ENCODE measurements at regions not wholly inside any gene's neighbourhood (a gene's known extent, or its start where the extent isn't known, plus 50 kb on each side); places are given as distances from the start of the nearest gene placed in this dataset.

GRCh38 chr1:83006271-83006670 lies 992.7 kb downstream of the TTLL7 start:
- H3K9ac ChIP-seq = no peak overlapping the region
- no peaks in the 10 kb centered on the region for H3K4me1 ChIP-seq
- H3K4me2 ChIP-seq (ENCODE audit: low read length) = no peak overlapping the region
- H3K9me3 ChIP-seq (ENCODE audit: control insufficient read depth, low read length) = no peaks in the 10 kb centered on the region
- H3K36me3 ChIP-seq (ENCODE audit: control insufficient read depth, insufficient read depth, low read length) = no peaks in the 10 kb centered on the region
- no peak overlapping the region for H3K4me3 ChIP-seq (ENCODE audit: low read depth, low read length)
- no peak overlapping the region for H3K27ac ChIP-seq
- H3K27me3 ChIP-seq (ENCODE audit: control insufficient read depth, insufficient read depth, low read length) = no peaks in the 10 kb centered on the region
- no peak for TF ChIP-seq CTCF (IDR thresholded peaks at IDR 0.05)
- no peak overlapping the region for H2AFZ ChIP-seq
- H3K79me2 ChIP-seq = no peaks in the 10 kb centered on the region

GRCh38 chr1:83000286-83000685 lies 998.6 kb downstream of the TTLL7 start:
- Histone ChIP-seq H3K79me2 (no peaks in the 10 kb centered on the region), H3K4me3 (ENCODE audit: low read depth, low read length) (no peak overlapping the region), H3K36me3 (ENCODE audit: control insufficient read depth, insufficient read depth, low read length) (no peaks in the 10 kb centered on the region), H3K9ac (no peak overlapping the region), H3K9me3 (ENCODE audit: control insufficient read depth, low read length) (no peaks in the 10 kb centered on the region), H2AFZ (no peak overlapping the region), H3K4me2 (ENCODE audit: low read length) (no peak overlapping the region), H3K27ac (no peak overlapping the region), H3K4me1 (no peaks in the 10 kb centered on the region), H3K27me3 (ENCODE audit: control insufficient read depth, insufficient read depth, low read length) (no peaks in the 10 kb centered on the region)
- no peak for TF ChIP-seq CTCF (IDR thresholded peaks at IDR 0.05)

GRCh38 chr1:82995951-82996350 lies 1003.0 kb downstream of the TTLL7 start:
- Histone ChIP-seq H3K9me3 (ENCODE audit: control insufficient read depth, low read length) (no peaks in the 10 kb centered on the region), H2AFZ (no peak overlapping the region), H3K27me3 (ENCODE audit: control insufficient read depth, insufficient read depth, low read length) (no peaks in the 10 kb centered on the region), H3K4me3 (ENCODE audit: low read depth, low read length) (no peak overlapping the region), H3K27ac (no peak overlapping the region), H3K9ac (no peak overlapping the region), H3K36me3 (ENCODE audit: control insufficient read depth, insufficient read depth, low read length) (no peaks in the 10 kb centered on the region), H3K4me1 (no peaks in the 10 kb centered on the region), H3K4me2 (ENCODE audit: low read length) (no peak overlapping the region), H3K79me2 (no peaks in the 10 kb centered on the region)
- TF ChIP-seq CTCF (IDR thresholded peaks at IDR 0.05) = no peak

GRCh38 chr1:82994616-82995263 lies 1004.2 kb downstream of the TTLL7 start:
- H3K79me2 ChIP-seq = no peaks in the 10 kb centered on the region
- no peak overlapping the region for H3K4me2 ChIP-seq (ENCODE audit: low read length)
- no peak overlapping the region for H3K27ac ChIP-seq
- H2AFZ ChIP-seq = no peak overlapping the region
- no peaks in the 10 kb centered on the region for H3K36me3 ChIP-seq (ENCODE audit: control insufficient read depth, insufficient read depth, low read length)
- H3K9ac ChIP-seq = no peak overlapping the region
- no peaks in the 10 kb centered on the region for H3K27me3 ChIP-seq (ENCODE audit: control insufficient read depth, insufficient read depth, low read length)
- H3K9me3 ChIP-seq (ENCODE audit: control insufficient read depth, low read length) = no peaks in the 10 kb centered on the region
- no peak overlapping the region for H3K4me3 ChIP-seq (ENCODE audit: low read depth, low read length)
- no peaks in the 10 kb centered on the region for H3K4me1 ChIP-seq
- no peak for TF ChIP-seq CTCF (IDR thresholded peaks at IDR 0.05)

- Histone ChIP-seq H3K36me3 (ENCODE audit: control insufficient read depth, insufficient read depth, low read length) (no peaks in the 10 kb centered on the region), H3K27ac (no peak overlapping the region), H3K27me3 (ENCODE audit: control insufficient read depth, insufficient read depth, low read length) (no peaks in the 10 kb centered on the region), H2AFZ (no peak overlapping the region), H3K79me2 (no peaks in the 10 kb centered on the region), H3K4me2 (ENCODE audit: low read length) (no peak overlapping the region), H3K9me3 (ENCODE audit: control insufficient read depth, low read length) (no peaks in the 10 kb centered on the region), H3K4me1 (no peaks in the 10 kb centered on the region), H3K9ac (no peak overlapping the region), H3K4me3 (ENCODE audit: low read depth, low read length) (no peak overlapping the region)
- TF ChIP-seq CTCF (IDR thresholded peaks at IDR 0.05) = no peak
These were observed 1007.4 kb downstream of the TTLL7 start for GRCh38 chr1:82991569-82991968.

All from parathyroid adenoma (tissue), 2 donors.